Spleen (tissue), 7 donors: ENCODE measurements at regions not wholly inside any gene's neighbourhood (a gene's known extent, or its start where the extent isn't known, plus 50 kb on each side); places are given as distances from the start of the nearest gene placed in this dataset.

Source experiments
- CTCF ChIP-seq, 11 experiments: fragments of 200-600 bp in 7 of 11; fragments of 450-650 bp in 4 of 11; sonication (generic) in 4 of 11; IDR thresholded peaks in 8 of 11; conservative IDR thresholded peaks in 3 of 11; 1 replicate in 7 of 11; 2 replicates in 4 of 11; pipeline versions ENCODE4 v1.4.0 to v1.8.0; 2016 to 2021; ENCODE audit warnings: antibody characterized with exemption in 11 of 11, inconsistent platforms in 4 of 11, mild to moderate bottlenecking in 1 of 11
- POLR2A ChIP-seq, 3 donors: fragments of 450-650 bp; IDR thresholded peaks; one replicate each; pipeline ENCODE4 v1.5.1; 2017; ENCODE audit warnings: antibody characterized with exemption in 3 of 3, mild to moderate bottlenecking in 1 of 3
- POLR2AphosphoS5 ChIP-seq, 3 donors: sonication (generic); formaldehyde crosslinking; IDR thresholded peaks; one replicate each; pipeline ENCODE4 v1.5.1; 2017; ENCODE audit warnings: antibody characterized with exemption in 3 of 3
- donor health status: DM: no; HTN: no; CAD: no; lungs with moderate emphysema.
- donor health status: DM: no; HTN: no; CAD: no.
- donor health status: DM: no; HTN: no; CAD: no.

- TF ChIP-seq CTCF (IDR thresholded peaks at IDR 0.05 in 8 of 11, conservative IDR thresholded peaks at IDR 0.05 in 3 of 11) = no peak
- TF ChIP-seq POLR2AphosphoS5 (IDR thresholded peaks at IDR 0.05) = no peak
- no peak for TF ChIP-seq POLR2A (IDR thresholded peaks at IDR 0.05)
Measured at GRCh38 chr5:29879401-29879800, 1314.1 kb upstream of the CDH6 start.
